Amniotic epithelial cell (primary cell): ENCODE measurements at regions not wholly inside any gene's neighbourhood (a gene's known extent, or its start where the extent isn't known, plus 50 kb on each side); places are given as distances from the start of the nearest gene placed in this dataset.
"Not testable (repeated sequence)": the region's sequence is repeated elsewhere in the genome, so short reads cannot be mapped to it uniquely, and the experiment has no call there.

Source experiments
- DNase-seq: peaks from one replicate; pipeline ENCODE4 v3.0.0-alpha.2; 2010; ENCODE audit warnings: low read depth

- DNase-seq: no peak
Observed at GRCh38 chr6:125354649-125355048, 52.9 kb upstream of the HDDC2 start.

GRCh38 chr6:125356884-125357283 is 55.1 kb upstream of the HDDC2 start:
- no peak for DNase-seq

- no peak for DNase-seq
Observed at GRCh38 chr6:125357515-125358256, 55.9 kb upstream of the HDDC2 start.

- DNase-seq: no peak
Observed at GRCh38 chr6:125358898-125359297, 57.1 kb upstream of the HDDC2 start.

GRCh38 chr6:125361868-125362267 is 60.1 kb upstream of the HDDC2 start:
- DNase-seq: no peak

- peak; percentile 37 for DNase-seq
Observed at GRCh38 chr6:125363039-125363823, 61.5 kb upstream of the HDDC2 start.

GRCh38 chr6:125363824-125364165 is 62.0 kb upstream of the HDDC2 start:
- DNase-seq: no peak

GRCh38 chr6:125365230-125365629 is 63.5 kb upstream of the HDDC2 start:
- no peak for DNase-seq

GRCh38 chr6:125367036-125367782 is 65.4 kb upstream of the HDDC2 start:
- DNase-seq: no peak

- DNase-seq: no peak
Observed at GRCh38 chr6:125370343-125370742, 68.6 kb upstream of the HDDC2 start.

- DNase-seq: no peak
Observed at GRCh38 chr6:125375013-125375412, 73.2 kb upstream of the HDDC2 start.

- no peak for DNase-seq
Observed at GRCh38 chr6:125375821-125376220, 74.1 kb upstream of the HDDC2 start.

- peak; percentile 81 for DNase-seq
Observed at GRCh38 chr6:125377621-125378020, 75.9 kb upstream of the HDDC2 start.

- no peak for DNase-seq
Observed at GRCh38 chr6:125379174-125379573, 77.4 kb upstream of the HDDC2 start.

GRCh38 chr6:125380474-125380873 is 78.7 kb upstream of the HDDC2 start:
- no peak for DNase-seq

GRCh38 chr6:125386337-125386736 is 84.6 kb upstream of the HDDC2 start:
- DNase-seq: not testable (repeated sequence)

- DNase-seq: no peak
Observed at GRCh38 chr6:125392682-125393081, 90.9 kb upstream of the HDDC2 start.

GRCh38 chr6:125393449-125393858 is 91.7 kb upstream of the HDDC2 start:
- no peak for DNase-seq

- no peak for DNase-seq
Observed at GRCh38 chr6:125406741-125407140, 105.0 kb upstream of the HDDC2 start.

GRCh38 chr6:125414507-125414906 is 112.7 kb upstream of the HDDC2 start:
- no peak for DNase-seq

GRCh38 chr6:125415913-125416312 is 114.1 kb upstream of the HDDC2 start:
- DNase-seq: peak; percentile 48

- peak; percentile 10 for DNase-seq
Observed at GRCh38 chr6:125421836-125422235, 120.1 kb upstream of the HDDC2 start.

GRCh38 chr6:125423047-125423446 is 121.3 kb upstream of the HDDC2 start:
- DNase-seq: no peak
